GM12878 (cell line): ENCODE measurements at regions not wholly inside any gene's neighbourhood (a gene's known extent, or its start where the extent isn't known, plus 50 kb on each side); places are given as distances from the start of the nearest gene placed in this dataset.

Source experiments
- ATAC-seq: fragments of 200-7000 bp; cut with Tn5 transposase; 3 replicates; pipeline ENCODE4 v1.9.1; 2020; ENCODE audit warnings: mild to moderate bottlenecking, moderate library complexity
- BruUV-seq: library from RNA; stranded (reverse); fragments of 400-500 nt; replicated peaks from 2 replicates; lab custom pipeline; 2021; lab: Mats Ljungman, UMichigan
- CTCF ChIA-PET: fragments of 300-600 bp; sonication (Branson Sonifier 250); formaldehyde crosslinking; extraction: SDS; loops from one replicate; lab custom pipeline; 2021; ENCODE audit warnings: inconsistent platforms; lab: Yijun Ruan, JAX
- POLR2A ChIA-PET: fragments of 350-600 bp; formaldehyde crosslinking; extraction: SDS; loops from one replicate; lab custom pipeline; 2021; ENCODE audit warnings: inconsistent platforms; lab: Charles Lee
- RAD21 ChIA-PET: fragments of 300-600 bp; sonication (Branson Sonifier 250); formaldehyde crosslinking; loops from one replicate; lab custom pipeline; 2023; ENCODE audit warnings: antibody characterized with exemption; ENCODE audit not compliant: unreplicated experiment; lab: Charles Lee
- SMC1A ChIA-PET: fragments of 300-600 bp; sonication (Branson Sonifier 250); formaldehyde crosslinking; loops from one replicate; lab custom pipeline; 2023; ENCODE audit not compliant: unreplicated experiment, uncharacterized antibody; lab: Charles Lee
- DNase-seq: peaks from one replicate; pipeline ENCODE4 v3.0.0-alpha.2; 2011; ENCODE audit warnings: low read depth, low spot score
- FAIRE-seq: peaks from 3 replicates; lab custom pipeline; 2011; peaks lifted over from hg19 to GRCh38; lab: Jason Lieb, UNC
- H2AFZ ChIP-seq: 2 replicates; pipeline ENCODE4 v1.6.0; 2011; ENCODE audit warnings: low read depth, low read length, control low read depth; ENCODE audit not compliant: control insufficient read depth
- H3K27ac ChIP-seq: 2 replicates; pipeline ENCODE4 v1.5.1; 2011; ENCODE audit warnings: control low read depth; ENCODE audit not compliant: control insufficient read depth, insufficient read depth
- H3K27me3 ChIP-seq, 2 experiments: replicated peaks in 1 of 2; 2 replicates each; pipeline versions ENCODE4 v1.6.0 to v1.6.1; 2011; ENCODE audit warnings: low read length in 1 of 2; ENCODE audit not compliant: control insufficient read depth in 2 of 2, insufficient read depth in 2 of 2
- H3K36me3 ChIP-seq, 2 experiments: 2 replicates each; pipeline ENCODE4 v1.5.1; 2011; ENCODE audit warnings: low read length in 1 of 2; ENCODE audit not compliant: control insufficient read depth in 2 of 2, insufficient read depth in 2 of 2
- H3K4me1 ChIP-seq: 2 replicates; pipeline ENCODE4 v1.6.1; 2011; ENCODE audit warnings: mild to moderate bottlenecking, low read length, moderate library complexity, mixed read lengths; ENCODE audit not compliant: control insufficient read depth, insufficient read depth
- H3K4me2 ChIP-seq: 2 replicates; pipeline ENCODE4 v1.6.0; 2011; ENCODE audit warnings: control low read depth; ENCODE audit not compliant: control insufficient read depth, insufficient read depth
- H3K4me3 ChIP-seq: fragments of 200-600 bp; sonication (generic); 2 replicates; pipeline ENCODE4 v1.5.1; 2016
- H3K79me2 ChIP-seq: 2 replicates; pipeline ENCODE4 v1.6.0; 2011; ENCODE audit warnings: low read length; ENCODE audit not compliant: control insufficient read depth, insufficient read depth
- H3K9ac ChIP-seq: 2 replicates; pipeline ENCODE4 v1.8.0; 2011; ENCODE audit warnings: low read length, control low read depth, mixed read lengths; ENCODE audit not compliant: control insufficient read depth, insufficient read depth
- H3K9me3 ChIP-seq: replicated peaks from 3 replicates; pipeline ENCODE4 v1.5.1; 2011; ENCODE audit warnings: mild to moderate bottlenecking, low read length; ENCODE audit not compliant: control insufficient read depth, insufficient read depth
- H4K20me1 ChIP-seq: 2 replicates; pipeline ENCODE4 v1.6.0; 2011; ENCODE audit not compliant: control insufficient read depth, insufficient read depth
- BMI1 ChIP-seq: fragments of 450-650 bp; IDR thresholded peaks from 2 replicates; pipeline ENCODE4 v1.6.1; 2016; ENCODE audit warnings: mild to moderate bottlenecking, moderate library complexity, borderline replicate concordance
- BRCA1 ChIP-seq: IDR thresholded peaks from 2 replicates; pipeline ENCODE4 v1.6.1; 2011; ENCODE audit warnings: low read depth, low read length, improper control_type of control experiment
- CEBPB ChIP-seq, 2 experiments: fragments of 150-350 bp in 1 of 2; IDR thresholded peaks; 2 replicates each; pipeline ENCODE4 v1.6.1; 2012 to 2014; ENCODE audit warnings: low read depth in 2 of 2, low read length in 2 of 2, borderline replicate concordance in 1 of 2, inconsistent platforms in 1 of 2
- ETV6 ChIP-seq, 2 experiments: fragments of 450-650 bp in 1 of 2; IDR thresholded peaks in 1 of 2; conservative IDR thresholded peaks in 1 of 2; 2 replicates each; pipeline ENCODE4 v1.6.1; 2014; ENCODE audit warnings: antibody characterized with exemption in 1 of 2, borderline replicate concordance in 1 of 2, low read depth in 1 of 2, mild to moderate bottlenecking in 1 of 2, moderate library complexity in 1 of 2
- FOXK2 ChIP-seq: fragments of 450-650 bp; IDR thresholded peaks from 2 replicates; pipeline ENCODE4 v1.6.1; 2017; ENCODE audit warnings: mild to moderate bottlenecking, moderate library complexity
- IRF5 ChIP-seq: fragments of 450-650 bp; IDR thresholded peaks from 2 replicates; pipeline ENCODE4 v1.6.1; 2017; ENCODE audit warnings: borderline replicate concordance
- LARP7 ChIP-seq: fragments of 450-650 bp; IDR thresholded peaks from 2 replicates; pipeline ENCODE4 v1.6.1; 2017; ENCODE audit warnings: mild to moderate bottlenecking
- MLLT1 ChIP-seq: fragments of 450-650 bp; IDR thresholded peaks from 2 replicates; pipeline ENCODE4 v1.6.1; 2016; ENCODE audit warnings: mild to moderate bottlenecking
- MXI1 ChIP-seq: fragments of 150-350 bp; IDR thresholded peaks from 2 replicates; pipeline ENCODE4 v1.6.1; 2011; ENCODE audit warnings: low read depth, mild to moderate bottlenecking, inconsistent platforms, low read length, improper control_type of control experiment
- MYB ChIP-seq: fragments of 150-350 bp; IDR thresholded peaks from 2 replicates; pipeline ENCODE4 v1.6.1; 2014; ENCODE audit warnings: mild to moderate bottlenecking, low read depth, low read length, borderline replicate concordance
- MYC ChIP-seq: IDR thresholded peaks from 2 replicates; pipeline ENCODE4 v1.6.1; 2011; ENCODE audit warnings: mild to moderate bottlenecking, low read length, moderate library complexity, inconsistent platforms; ENCODE audit not compliant: insufficient read depth, insufficient replicate concordance, insufficient read length, severe bottlenecking
- NFXL1 ChIP-seq: fragments of 450-650 bp; IDR thresholded peaks from 2 replicates; pipeline ENCODE4 v1.6.1; 2017; ENCODE audit warnings: antibody characterized with exemption, mild to moderate bottlenecking, borderline replicate concordance
- PAX5 ChIP-seq: IDR thresholded peaks from 2 replicates; pipeline ENCODE4 v1.6.1; 2011; ENCODE audit warnings: low read depth, low read length, borderline replicate concordance
- POLR2AphosphoS5 ChIP-seq: IDR thresholded peaks from 2 replicates; pipeline ENCODE4 v1.6.1; 2011; ENCODE audit warnings: mild to moderate bottlenecking, low read length, inconsistent platforms
- SMARCA5 ChIP-seq: fragments of 450-650 bp; IDR thresholded peaks from 2 replicates; pipeline ENCODE4 v1.6.1; 2017; ENCODE audit warnings: mild to moderate bottlenecking
- SREBF1 ChIP-seq: IDR thresholded peaks from 2 replicates; pipeline ENCODE4 v1.6.1; 2012; ENCODE audit warnings: mild to moderate bottlenecking, low read length
- SUPT20H ChIP-seq: IDR thresholded peaks from 2 replicates; pipeline ENCODE4 v1.6.1; 2011; ENCODE audit warnings: low read depth, mild to moderate bottlenecking, low read length, moderate library complexity, borderline replicate concordance; ENCODE audit not compliant: control insufficient read depth
- ZBTB33 ChIP-seq: fragments of 450-650 bp; IDR thresholded peaks from 2 replicates; pipeline ENCODE4 v1.6.1; 2017; ENCODE audit warnings: mild to moderate bottlenecking
- ZNF274 ChIP-seq: IDR thresholded peaks from one replicate; pipeline ENCODE4 v1.8.0; 2011; ENCODE audit not compliant: insufficient read length, insufficient read depth
- WGBS: methylation state at CpG from one replicate; pipeline ENCODE4 v1.1.6; 2016; ENCODE audit warnings: low lambda C conversion rate; ENCODE audit not compliant: insufficient replicate concordance, insufficient coverage; ENCODE audit errors: missing lambda C conversion rate; 5-methylcytosine and 5-hydroxymethylcytosine counted together
- in situ Hi-C: fragments of 300-500 bp; cut with MboI; formaldehyde crosslinking; loops from 9 replicates; pipeline ENCODE4 v1.14.3; 2018; ENCODE audit warnings: mixed read lengths
- intact Hi-C: fragments of 100-400 bp; cut with micrococcal nuclease; formaldehyde crosslinking; loops from one replicate; pipeline ENCODE4 v1.14.2; 2022; ENCODE audit not compliant: unreplicated experiment

GRCh38 chr2:101614127-101614759 lies 83.3 kb upstream of the MAP4K4 start (continued):
- no peak for TF ChIP-seq IRF5
- no peak for TF ChIP-seq LARP7
- no peak for TF ChIP-seq MYB
- TF ChIP-seq, all 136 proteins: peak for 0

- H3K9ac ChIP-seq: no peak overlapping the region
- no TSS peak for BruUV-seq
- H3K27me3 ChIP-seq: no peaks in the 10 kb centered on the region
- H3K9me3 ChIP-seq: no peaks in the 10 kb centered on the region
- no peak overlapping the region for H3K27ac ChIP-seq
- intact Hi-C loops: no loop called here
- H3K4me1 ChIP-seq: no peaks in the 10 kb centered on the region
- DNase-seq: no peak
- 61% methylated on average over 15 of the region's 15 CpGs for WGBS
- SMC1A ChIA-PET: no interaction called here
- CTCF ChIA-PET: no interaction called here
- no peaks in the 10 kb centered on the region for H3K36me3 ChIP-seq
- H2AFZ ChIP-seq: no peak overlapping the region
- POLR2A ChIA-PET: no interaction called here
- no peak for ATAC-seq
- no peaks in the 10 kb centered on the region for H3K79me2 ChIP-seq
- no peak overlapping the region for H3K4me2 ChIP-seq
- in situ Hi-C loops: no loop called here
- RAD21 ChIA-PET: no interaction called here
- no peaks in the 10 kb centered on the region for H4K20me1 ChIP-seq
- H3K4me3 ChIP-seq: no peak overlapping the region
- no peak for FAIRE-seq
- TF ChIP-seq POLR2AphosphoS5 (no peak), SMARCA5 (no peak), NFXL1 (no peak), ZNF274 (no peak), MXI1 (no peak), ETV6 (conservative IDR thresholded peaks at IDR 0.05 in 1 of 2, IDR thresholded peaks at IDR 0.05 in 1 of 2; ENCODE audit: borderline replicate concordance in 1 of 2, low read depth in 1 of 2) (no peak), FOXK2 (no peak), BRCA1 (no peak), SUPT20H (no peak), BMI1 (no peak), SREBF1 (no peak), ZBTB33 (no peak), PAX5 (no peak), CEBPB (IDR thresholded peaks at IDR 0.05; ENCODE audit: borderline replicate concordance in 1 of 2, low read depth in 2 of 2, low read length in 2 of 2) (no peak), MYC (no peak), MLLT1 (no peak)
Measured at GRCh38 chr2:101613056-101613704, 84.3 kb upstream of the MAP4K4 start.
